NT2/D1 (cell line): ENCODE measurements at regions not wholly inside any gene's neighbourhood (a gene's known extent, or its start where the extent isn't known, plus 50 kb on each side); places are given as distances from the start of the nearest gene placed in this dataset.

Source experiments
- YY1 ChIP-seq: IDR thresholded peaks from 2 replicates; pipeline ENCODE4 v1.6.1; 2011; ENCODE audit not compliant: insufficient read length, insufficient read depth
- ZNF274 ChIP-seq: IDR thresholded peaks from 2 replicates; pipeline ENCODE4 v1.6.1; 2011; ENCODE audit warnings: mild to moderate bottlenecking, low read depth, low read length

DNA sequence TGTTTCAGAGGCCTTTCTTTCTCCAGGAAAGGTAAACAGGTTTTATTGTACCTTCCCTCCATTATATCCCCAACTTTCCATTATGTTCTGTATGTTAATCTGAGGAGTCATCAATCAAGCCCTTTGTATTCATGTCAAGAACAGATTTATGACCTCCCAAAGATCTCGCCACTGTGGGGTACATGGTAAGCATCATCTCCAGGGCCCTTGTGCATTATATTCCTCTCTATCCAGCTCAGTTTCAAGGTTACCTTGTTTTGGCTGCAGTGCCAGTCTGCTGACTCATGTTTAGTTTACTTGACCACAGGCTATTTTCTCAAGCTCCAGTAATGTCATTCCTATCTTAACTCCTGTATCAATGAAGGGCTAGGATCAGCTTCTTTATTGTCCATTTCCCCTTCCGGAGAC lies 125.1 kb upstream of the FRMPD4 start:
- TF ChIP-seq ZNF274 (no peak), YY1 (no peak)
